Upper lobe of left lung (tissue), 6 donors: ENCODE measurements at regions not wholly inside any gene's neighbourhood (a gene's known extent, or its start where the extent isn't known, plus 50 kb on each side); places are given as distances from the start of the nearest gene placed in this dataset.

Source experiments
- ATAC-seq, 2 donors: fragments of 200-7000 bp; cut with Tn5 transposase; one replicate each; pipeline ENCODE4 v1.9.1; 2022; ENCODE audit warnings: mild to moderate bottlenecking in 2 of 2, moderate library complexity in 2 of 2; ENCODE audit not compliant: low FRiP score in 2 of 2
- DNase-seq, 2 donors: peaks; one replicate each; pipeline ENCODE4 v3.0.0-alpha.2; 2019 to 2020
- H3K27ac ChIP-seq, 4 donors: fragments of 200-600 bp; sonication (generic); one replicate each; pipeline ENCODE4 v1.5.1; 2016 to 2019
- H3K27me3 ChIP-seq, 4 donors: fragments of 200-600 bp; sonication (generic); one replicate each; pipeline ENCODE4 v1.5.1; 2017 to 2019
- H3K36me3 ChIP-seq, 4 donors: fragments of 200-600 bp; sonication (generic); one replicate each; pipeline ENCODE4 v1.5.1; 2016 to 2019
- H3K4me1 ChIP-seq, 4 donors: fragments of 200-600 bp; sonication (generic); one replicate each; pipeline ENCODE4 v1.5.1; 2018 to 2019
- H3K4me3 ChIP-seq, 4 donors: fragments of 200-600 bp; sonication (generic); one replicate each; pipeline ENCODE4 v1.5.1; 2017 to 2019; ENCODE audit warnings: mild to moderate bottlenecking in 2 of 4, moderate library complexity in 1 of 4
- H3K9me3 ChIP-seq, 4 donors: fragments of 200-600 bp; sonication (generic); one replicate each; pipeline ENCODE4 v1.5.1; 2018 to 2019
- CTCF ChIP-seq, 6 experiments: fragments of 450-650 bp in 4 of 6; fragments of 200-600 bp in 2 of 6; sonication (generic) in 2 of 6; IDR thresholded peaks; one replicate each; pipeline ENCODE4 v1.5.1; 2016 to 2019; ENCODE audit warnings: antibody characterized with exemption in 6 of 6
- EP300 ChIP-seq, 4 donors: sonication (generic); formaldehyde crosslinking; IDR thresholded peaks; one replicate each; pipeline ENCODE4 v1.5.1; 2017; ENCODE audit warnings: antibody characterized with exemption in 4 of 4, control low read depth in 2 of 4
- POLR2A ChIP-seq, 4 donors: fragments of 450-650 bp; IDR thresholded peaks; one replicate each; pipeline ENCODE4 v1.5.1; 2016 to 2017; ENCODE audit warnings: antibody characterized with exemption in 4 of 4, mild to moderate bottlenecking in 2 of 4
- POLR2AphosphoS5 ChIP-seq, 2 donors: sonication (generic); formaldehyde crosslinking; IDR thresholded peaks; one replicate each; pipeline ENCODE4 v1.5.1; 2017; ENCODE audit warnings: antibody characterized with exemption in 2 of 2
- WGBS, 2 donors: methylation state at CpG; one replicate each; pipeline ENCODE4 v1.1.5; 2017 to 2018; 5-methylcytosine and 5-hydroxymethylcytosine counted together
- donor health status: DM: no; HTN: no; CAD: no; lungs with moderate emphysema.
- donor health status: DM: no; HTN: yes; CAD: no; lungs with severe emphysema.

GRCh38 chr6:115404446-115404845 lies 656.2 kb downstream of the FRK start:
- Histone ChIP-seq H3K27ac (no peak overlapping the region), H3K36me3 (no peaks in the 10 kb centered on the region), H3K4me3 (no peak overlapping the region), H3K9me3 (peaks cover 0 to 5% (median 0%) of the 10 kb centered on the region in 4 donors), H3K4me1 (no peaks in the 10 kb centered on the region), H3K27me3 (no peaks in the 10 kb centered on the region)
- ATAC-seq (no peak), DNase-seq (no peak)
- 93 to 100% methylated on average over 1 of the region's 1 CpG for WGBS, 2 donors
- TF ChIP-seq POLR2A (IDR thresholded peaks at IDR 0.05) = no peak
- TF ChIP-seq EP300 (IDR thresholded peaks at IDR 0.05) = no peak
- no peak for TF ChIP-seq POLR2AphosphoS5 (IDR thresholded peaks at IDR 0.05)
- no peak for TF ChIP-seq CTCF (IDR thresholded peaks at IDR 0.05)

- Histone ChIP-seq H3K36me3 (no peaks in the 10 kb centered on the region), H3K27me3 (no peaks in the 10 kb centered on the region), H3K27ac (no peak overlapping the region), H3K4me1 (no peaks in the 10 kb centered on the region), H3K4me3 (no peak overlapping the region), H3K9me3 (peaks cover 0 to 12% (median 0%) of the 10 kb centered on the region in 4 donors)
- DNase-seq = no peak
- ATAC-seq = no peak
- WGBS, 2 donors = 88 to 90% methylated on average over 1 of the region's 1 CpG
- no peak for TF ChIP-seq POLR2A (IDR thresholded peaks at IDR 0.05)
- TF ChIP-seq POLR2AphosphoS5 (IDR thresholded peaks at IDR 0.05) = no peak
- TF ChIP-seq CTCF (IDR thresholded peaks at IDR 0.05) = no peak
- TF ChIP-seq EP300 (IDR thresholded peaks at IDR 0.05) = no peak
These were observed 662.1 kb downstream of the FRK start for GRCh38 chr6:115398607-115399006.

- no peak overlapping the region for H3K4me3 ChIP-seq
- H3K9me3 ChIP-seq = peaks cover 0 to 20% (median 5%) of the 10 kb centered on the region in 4 donors
- 53 to 74% methylated on average over 2 to 6 of the region's 6 CpGs for WGBS, 2 donors
- H3K36me3 ChIP-seq = no peaks in the 10 kb centered on the region
- DNase-seq (no peak), ATAC-seq (no peak)
- no peak overlapping the region for H3K27ac ChIP-seq
- H3K27me3 ChIP-seq = no peaks in the 10 kb centered on the region
- TF ChIP-seq POLR2A (IDR thresholded peaks at IDR 0.05) (no peak), CTCF (IDR thresholded peaks at IDR 0.05) (no peak), POLR2AphosphoS5 (IDR thresholded peaks at IDR 0.05) (no peak), EP300 (IDR thresholded peaks at IDR 0.05) (no peak)
- no peaks in the 10 kb centered on the region for H3K4me1 ChIP-seq
These were observed 664.4 kb downstream of the FRK start for GRCh38 chr6:115396112-115396906.

- no peaks in the 10 kb centered on the region for H3K27me3 ChIP-seq
- no peaks in the 10 kb centered on the region for H3K36me3 ChIP-seq
- no peak overlapping the region for H3K27ac ChIP-seq
- no peak for TF ChIP-seq POLR2AphosphoS5 (IDR thresholded peaks at IDR 0.05)
- no peak for TF ChIP-seq EP300 (IDR thresholded peaks at IDR 0.05)
- no peak for ATAC-seq
- H3K9me3 ChIP-seq = peaks cover 0 to 20% (median 5%) of the 10 kb centered on the region in 4 donors
- H3K4me3 ChIP-seq = no peak overlapping the region
- DNase-seq = no peak
- H3K4me1 ChIP-seq = no peaks in the 10 kb centered on the region
- 87 to 91% methylated on average over 1 to 5 of the region's 5 CpGs for WGBS, 2 donors
These were observed 666.9 kb downstream of the FRK start for GRCh38 chr6:115393821-115394220.

- Histone ChIP-seq H3K9me3 (peaks cover 0 to 12% (median 0%) of the 10 kb centered on the region in 4 donors), H3K27me3 (no peaks in the 10 kb centered on the region), H3K36me3 (no peaks in the 10 kb centered on the region), H3K4me1 (no peaks in the 10 kb centered on the region), H3K4me3 (no peak overlapping the region), H3K27ac (no peak overlapping the region)
- DNase-seq = no peak
- WGBS, 2 donors = 72 to 74% methylated on average over 2 of the region's 2 CpGs
- TF ChIP-seq POLR2AphosphoS5 (IDR thresholded peaks at IDR 0.05) = no peak
- no peak for TF ChIP-seq POLR2A (IDR thresholded peaks at IDR 0.05)
- no peak for TF ChIP-seq EP300 (IDR thresholded peaks at IDR 0.05)
- TF ChIP-seq CTCF (IDR thresholded peaks at IDR 0.05) = no peak
- no peak for ATAC-seq
These were observed 690.5 kb downstream of the FRK start for GRCh38 chr6:115370202-115370601.
